PFSK-1 (cell line): ENCODE measurements at regions not wholly inside any gene's neighbourhood (a gene's known extent, or its start where the extent isn't known, plus 50 kb on each side); places are given as distances from the start of the nearest gene placed in this dataset.

Experiments
- POLR2AphosphoS5 ChIP-seq: IDR thresholded peaks from 2 replicates; pipeline ENCODE4 v1.6.1; 2012; ENCODE audit warnings: low read depth, mild to moderate bottlenecking, control low read depth, low read length, moderate library complexity
- REST ChIP-seq, 2 experiments: IDR thresholded peaks; 2 replicates each; pipeline versions ENCODE4 v1.6.1 to v1.8.0; 2011 to 2012; ENCODE audit warnings: low read depth in 2 of 2, low read length in 2 of 2, control low read depth in 1 of 2, inconsistent platforms in 1 of 2, mild to moderate bottlenecking in 1 of 2, moderate library complexity in 1 of 2; ENCODE audit not compliant: insufficient read depth in 1 of 2

GRCh38 chr3:159413319-159413718 lies 575.3 kb upstream of the IL12A start:
- no peak for TF ChIP-seq POLR2AphosphoS5
- no peak for TF ChIP-seq REST (IDR thresholded peaks at IDR 0.05; ENCODE audit: insufficient read depth in 1 of 2, low read depth in 2 of 2, low read length in 2 of 2)
